Mesenchymal stem cell (in vitro differentiated cells and primary cell): ENCODE measurements at regions not wholly inside any gene's neighbourhood (a gene's known extent, or its start where the extent isn't known, plus 50 kb on each side); places are given as distances from the start of the nearest gene placed in this dataset.

Experiments
- DNase-seq: peaks from one replicate; pipeline ENCODE4 v3.0.0-alpha.2; 2013
- H2AFZ ChIP-seq: one replicate; pipeline ENCODE4 v1.6.1; 2013; ENCODE audit warnings: low read depth, mild to moderate bottlenecking, control low read depth, inconsistent platforms, low read length, moderate library complexity
- H2AK5ac ChIP-seq: 2 replicates; pipeline ENCODE4 v1.6.1; 2013; ENCODE audit warnings: low read length, moderate library complexity, mild to moderate bottlenecking, inconsistent platforms; ENCODE audit not compliant: severe bottlenecking
- H2BK120ac ChIP-seq: one replicate; pipeline ENCODE4 v1.6.1; 2013; ENCODE audit warnings: low read depth, mild to moderate bottlenecking, inconsistent platforms, low read length, moderate library complexity
- H2BK12ac ChIP-seq, 2 experiments: one replicate each; pipeline ENCODE4 v1.6.1; 2013; ENCODE audit warnings: inconsistent platforms in 2 of 2, low read length in 2 of 2, mild to moderate bottlenecking in 2 of 2, moderate library complexity in 2 of 2, control low read depth in 1 of 2
- H2BK15ac ChIP-seq: one replicate; pipeline ENCODE4 v1.6.1; 2013; ENCODE audit warnings: mild to moderate bottlenecking, low read depth, inconsistent platforms; ENCODE audit not compliant: poor library complexity, severe bottlenecking
- H2BK5ac ChIP-seq: 2 replicates; pipeline ENCODE4 v1.6.1; 2013; ENCODE audit warnings: low read depth, mild to moderate bottlenecking, low read length, control low read depth, inconsistent platforms; ENCODE audit not compliant: poor library complexity, severe bottlenecking
- H3K14ac ChIP-seq, 2 experiments: one replicate each; pipeline ENCODE4 v1.6.1; 2013; ENCODE audit warnings: inconsistent platforms in 2 of 2, low read length in 2 of 2, control low read depth in 1 of 2, mild to moderate bottlenecking in 1 of 2, moderate library complexity in 1 of 2
- H3K18ac ChIP-seq, 2 experiments: one replicate each; pipeline ENCODE4 v1.6.1; 2013; ENCODE audit warnings: inconsistent platforms in 2 of 2, low read length in 2 of 2, control low read depth in 1 of 2, low read depth in 1 of 2, mild to moderate bottlenecking in 1 of 2
- H3K23ac ChIP-seq, 2 experiments: one replicate each; pipeline ENCODE4 v1.6.1; 2013; ENCODE audit warnings: inconsistent platforms in 2 of 2, low read length in 2 of 2, mild to moderate bottlenecking in 2 of 2, moderate library complexity in 2 of 2, control low read depth in 1 of 2
- H3K27ac ChIP-seq: 2 replicates; pipeline ENCODE4 v1.5.1; 2013; ENCODE audit warnings: mild to moderate bottlenecking, moderate library complexity, low read length, control low read depth, inconsistent platforms; ENCODE audit not compliant: poor library complexity, severe bottlenecking
- H3K27me3 ChIP-seq, 2 experiments: 2 replicates each; pipeline versions ENCODE4 v1.6.1 to v1.7.0; 2013; ENCODE audit warnings: low read length in 2 of 2, mild to moderate bottlenecking in 2 of 2, moderate library complexity in 2 of 2, control low read depth in 1 of 2, inconsistent platforms in 1 of 2; ENCODE audit not compliant: control insufficient read depth in 1 of 2, insufficient read depth in 1 of 2
- H3K36me3 ChIP-seq, 2 experiments: 2 replicates each; pipeline versions ENCODE4 v1.6.1 to v1.7.0; 2013; ENCODE audit warnings: low read length in 2 of 2, control low read depth in 1 of 2, inconsistent platforms in 1 of 2, low read depth in 1 of 2, mild to moderate bottlenecking in 1 of 2; ENCODE audit not compliant: insufficient read depth in 2 of 2, control insufficient read depth in 1 of 2
- H3K4ac ChIP-seq, 2 experiments: one replicate each; pipeline ENCODE4 v1.6.1; 2013; ENCODE audit warnings: inconsistent platforms in 2 of 2, low read length in 2 of 2, mild to moderate bottlenecking in 2 of 2, moderate library complexity in 2 of 2, control low read depth in 1 of 2, low read depth in 1 of 2
- H3K4me1 ChIP-seq: 2 replicates; pipeline ENCODE4 v1.6.1; 2013; ENCODE audit warnings: low read depth, low read length, control low read depth; ENCODE audit not compliant: control insufficient read depth, insufficient read depth
- H3K4me2 ChIP-seq: 2 replicates; pipeline ENCODE4 v1.6.1; 2013; ENCODE audit warnings: low read length, mild to moderate bottlenecking, inconsistent platforms; ENCODE audit not compliant: poor library complexity, severe bottlenecking
- H3K4me3 ChIP-seq, 2 experiments: 2 replicates each; pipeline versions ENCODE4 v1.5.1 to v1.7.0; 2013; ENCODE audit warnings: low read length in 2 of 2, mild to moderate bottlenecking in 2 of 2, control low read depth in 1 of 2, low read depth in 1 of 2; ENCODE audit not compliant: insufficient read depth in 1 of 2
- H3K79me1 ChIP-seq: replicated peaks from 2 replicates; pipeline ENCODE4 v1.6.1; 2013; ENCODE audit warnings: mild to moderate bottlenecking, control low read depth, low read length, inconsistent platforms; ENCODE audit not compliant: poor library complexity, severe bottlenecking
- H3K9ac ChIP-seq: 2 replicates; pipeline ENCODE4 v1.7.0; 2013; ENCODE audit warnings: mild to moderate bottlenecking, low read length, moderate library complexity
- H3K9me3 ChIP-seq: 2 replicates; pipeline ENCODE4 v1.7.0; 2013; ENCODE audit warnings: mild to moderate bottlenecking, low read length; ENCODE audit not compliant: control insufficient read depth
- H4K8ac ChIP-seq: one replicate; pipeline ENCODE4 v1.6.1; 2013; ENCODE audit warnings: inconsistent platforms, mild to moderate bottlenecking, low read length, moderate library complexity
- H4K91ac ChIP-seq: one replicate; pipeline ENCODE4 v1.6.1; 2013; ENCODE audit warnings: mild to moderate bottlenecking, low read length, inconsistent platforms
- WGBS: methylation state at CpG from one replicate; pipeline ENCODE4 v1.1.7; 2013; ENCODE audit warnings: mixed read lengths; 5-methylcytosine and 5-hydroxymethylcytosine counted together

DNA sequence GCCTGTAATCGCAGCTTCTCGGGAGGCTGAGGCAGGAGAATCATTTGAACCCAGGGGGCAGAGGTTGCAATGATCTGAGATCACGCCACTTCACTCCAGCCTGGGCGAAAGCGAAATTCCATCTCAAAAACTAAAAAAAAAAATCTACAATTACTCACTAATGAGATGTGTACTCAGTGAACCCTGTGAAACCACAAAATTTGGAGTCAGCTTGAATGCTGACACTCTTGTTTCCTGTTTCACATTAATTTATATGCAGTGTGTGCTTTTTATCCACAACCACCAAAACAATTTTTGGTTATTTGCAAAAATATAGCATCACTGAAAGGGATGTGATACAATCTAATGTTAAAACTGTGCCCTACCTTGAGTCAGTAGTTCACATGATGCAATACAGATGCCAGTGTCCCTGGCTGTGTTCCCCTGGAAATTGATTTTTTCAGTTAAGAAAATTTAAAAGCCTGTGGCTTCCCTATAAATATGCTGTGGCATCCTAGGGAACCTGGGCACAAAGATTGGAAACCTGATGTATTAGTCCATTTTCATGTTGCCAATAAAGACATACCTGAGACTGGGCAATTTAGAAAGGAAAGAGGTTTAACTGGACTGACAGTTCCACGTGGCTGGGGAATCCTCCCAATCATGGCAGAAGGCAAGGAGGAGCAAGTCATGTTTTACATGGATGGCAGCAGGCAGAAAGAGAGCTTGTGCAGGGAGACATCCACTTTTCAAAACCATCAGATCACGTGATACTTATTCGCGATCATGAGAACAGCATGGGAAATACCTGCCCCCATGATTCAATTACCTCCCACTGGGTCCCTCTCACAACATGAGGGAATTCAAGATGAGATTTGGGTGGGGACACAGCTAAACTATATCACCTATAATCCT, 337.5 kb upstream of the NT5C1B start:
- Histone ChIP-seq H2BK12ac (no peak overlapping the region), H2AK5ac (no peak overlapping the region), H4K8ac (no peak overlapping the region), H2BK5ac (no peak overlapping the region), H4K91ac (no peak overlapping the region), H2AFZ (no peak overlapping the region), H3K4me2 (no peak overlapping the region), H3K27me3 (no peaks in the 10 kb centered on the region), H3K14ac (no peak overlapping the region), H3K9me3 (no peaks in the 10 kb centered on the region), H3K36me3 (no peaks in the 10 kb centered on the region), H3K79me1 (no peaks in the 10 kb centered on the region), H3K27ac (no peak overlapping the region), H3K9ac (no peak overlapping the region), H2BK15ac (no peak overlapping the region), H3K4me1 (peaks cover 8% of the 10 kb centered on the region), H3K18ac (no peak overlapping the region), H3K4ac (no peak overlapping the region), H3K4me3 (no peak overlapping the region), H2BK120ac (no peak overlapping the region), H3K23ac (no peak overlapping the region)
- WGBS: 98% methylated on average over 8 of the region's 9 CpGs
- DNase-seq: no peak

DNA sequence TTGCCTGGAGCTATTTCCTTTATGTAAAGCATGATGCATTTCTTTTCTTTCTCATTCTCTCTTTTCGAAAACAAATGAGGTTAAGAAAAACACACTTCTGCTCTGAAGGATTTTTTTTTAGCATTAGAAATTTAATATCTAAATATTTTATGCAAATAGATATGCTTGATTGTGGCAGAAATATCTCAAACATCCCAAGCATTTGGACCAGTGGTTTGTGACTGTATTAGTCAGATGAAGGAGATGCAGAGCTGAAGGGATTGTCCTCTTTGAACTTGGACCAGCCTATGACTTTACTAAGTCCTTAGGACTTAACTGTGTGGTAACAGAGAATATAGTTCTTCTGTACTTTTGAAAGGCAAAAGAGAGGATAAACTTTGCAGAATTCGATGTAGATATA, 335.9 kb upstream of the NT5C1B start:
- Histone ChIP-seq H2BK15ac (no peak overlapping the region), H3K36me3 (no peaks in the 10 kb centered on the region), H2BK12ac (no peak overlapping the region), H3K27me3 (no peaks in the 10 kb centered on the region), H3K4me1 (peaks cover 8% of the 10 kb centered on the region), H2BK120ac (no peak overlapping the region), H3K4ac (no peak overlapping the region), H2BK5ac (no peak overlapping the region), H4K91ac (no peak overlapping the region), H2AK5ac (no peak overlapping the region), H3K27ac (no peak overlapping the region), H2AFZ (no peak overlapping the region), H3K14ac (no peak overlapping the region), H3K9ac (no peak overlapping the region), H3K9me3 (no peaks in the 10 kb centered on the region), H3K4me2 (no peak overlapping the region), H3K79me1 (no peaks in the 10 kb centered on the region), H4K8ac (no peak overlapping the region), H3K18ac (no peak overlapping the region), H3K23ac (no peak overlapping the region), H3K4me3 (no peak overlapping the region)
- 80% methylated on average over 1 of the region's 2 CpGs for WGBS
- peak; percentile 65 for DNase-seq

DNA sequence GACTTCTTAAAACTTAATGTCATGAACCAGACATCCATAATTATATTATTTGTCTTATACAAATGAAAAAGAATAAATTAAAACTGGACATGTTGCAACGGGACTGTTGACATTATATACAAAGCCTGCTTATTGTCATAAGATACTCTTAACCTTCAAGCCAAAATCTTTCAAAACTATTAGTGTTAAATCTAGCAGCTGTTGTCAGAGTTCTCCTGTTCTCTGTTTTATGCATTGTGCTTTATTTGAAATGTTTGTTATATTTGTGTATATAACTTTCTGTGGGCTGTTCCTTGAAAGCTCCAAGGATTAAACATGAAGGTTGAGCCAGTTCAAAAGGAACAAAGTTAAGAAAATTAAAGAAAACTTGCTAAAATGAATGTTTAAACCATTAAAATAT, 335.5 kb upstream of the NT5C1B start:
- WGBS: no CpG with 5 or more reads among the region's 1 CpG
- no peak overlapping the region for H3K23ac ChIP-seq
- no peaks in the 10 kb centered on the region for H3K79me1 ChIP-seq
- no peak overlapping the region for H2BK5ac ChIP-seq
- H3K18ac ChIP-seq: no peak overlapping the region
- H3K4ac ChIP-seq: no peak overlapping the region
- no peak overlapping the region for H3K14ac ChIP-seq
- no peak overlapping the region for H3K4me2 ChIP-seq
- H3K4me3 ChIP-seq: no peak overlapping the region
- no peaks in the 10 kb centered on the region for H3K9me3 ChIP-seq
- H2AFZ ChIP-seq: no peak overlapping the region
- H2BK15ac ChIP-seq: no peak overlapping the region
- no peak overlapping the region for H2BK12ac ChIP-seq
- no peak overlapping the region for H3K27ac ChIP-seq
- no peak overlapping the region for H4K91ac ChIP-seq
- H3K4me1 ChIP-seq: peaks cover 8% of the 10 kb centered on the region
- no peak overlapping the region for H2BK120ac ChIP-seq
- H3K9ac ChIP-seq: no peak overlapping the region
- peak; percentile 46 for DNase-seq
- H3K36me3 ChIP-seq: no peaks in the 10 kb centered on the region
- H2AK5ac ChIP-seq: no peak overlapping the region
- no peaks in the 10 kb centered on the region for H3K27me3 ChIP-seq
- no peak overlapping the region for H4K8ac ChIP-seq

DNA sequence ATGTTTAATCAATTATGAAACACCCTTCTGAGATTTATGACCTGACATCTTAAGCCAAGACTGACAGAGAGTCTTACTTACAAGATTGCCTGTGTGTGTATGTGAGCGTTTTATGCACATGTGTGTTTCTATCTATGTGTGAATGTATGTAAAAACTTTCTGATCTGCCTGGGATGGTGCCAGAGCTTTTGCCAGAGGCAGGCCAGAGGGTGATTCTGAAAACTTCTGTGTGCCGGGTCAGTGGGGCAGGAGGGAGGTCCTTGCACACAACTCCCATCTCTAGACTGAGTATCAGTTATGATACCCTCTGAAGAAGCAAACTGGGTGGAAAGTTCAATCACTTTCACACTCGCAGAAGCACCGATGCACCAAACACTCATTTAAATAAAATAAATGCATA, 335.0 kb upstream of the NT5C1B start:
- Histone ChIP-seq H3K9me3 (no peaks in the 10 kb centered on the region), H3K4me3 (no peak overlapping the region), H3K79me1 (no peaks in the 10 kb centered on the region), H3K36me3 (no peaks in the 10 kb centered on the region), H3K4me2 (no peak overlapping the region), H3K23ac (no peak overlapping the region), H3K4ac (no peak overlapping the region), H4K91ac (no peak overlapping the region), H3K4me1 (peaks cover 8% of the 10 kb centered on the region), H2BK15ac (peak overlapping the region; percentile 46), H3K27ac (no peak overlapping the region), H3K18ac (no peak overlapping the region), H3K27me3 (no peaks in the 10 kb centered on the region), H2AFZ (no peak overlapping the region), H2BK12ac (peak overlapping the region in 1 of 2 experiments; percentile 86), H3K14ac (no peak overlapping the region), H3K9ac (no peak overlapping the region), H2AK5ac (no peak overlapping the region), H4K8ac (no peak overlapping the region), H2BK120ac (peak overlapping the region; percentile 67), H2BK5ac (no peak overlapping the region)
- 87% methylated on average over 2 of the region's 4 CpGs for WGBS
- peak; percentile 18 for DNase-seq
